ENCODE measurements at regions not wholly inside any gene's neighbourhood (a gene's known extent, or its start where the extent isn't known, plus 50 kb on each side); places are given as distances from the start of the nearest gene placed in this dataset.

DNA sequence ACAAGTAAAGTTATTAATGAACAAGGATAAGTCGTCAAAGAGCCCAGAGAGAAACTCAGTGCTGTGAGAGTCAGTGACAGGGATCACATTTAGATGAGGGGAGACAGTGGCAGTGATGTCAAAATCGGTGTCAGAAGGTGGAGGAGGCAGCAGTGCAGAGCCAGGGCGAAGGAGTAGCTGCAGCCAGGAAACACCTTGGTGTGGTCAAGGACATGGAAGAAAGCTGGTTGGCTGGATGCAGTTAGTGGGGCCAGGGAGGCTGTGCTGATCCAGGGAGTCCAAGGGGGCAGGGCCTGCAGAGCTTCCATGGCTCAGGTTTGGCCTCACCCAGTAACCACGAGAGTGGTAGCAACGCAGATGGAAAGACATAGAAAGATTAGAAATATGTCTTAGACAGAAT lies 50.7 kb upstream of the ADORA2B start:
- Histone ChIP-seq H3K9ac (ENCODE audit: low read depth in 2 of 2, low read length in 2 of 2) (no peak overlapping the region), H3K4me3 (no peak overlapping the region), H3K27ac (no peak overlapping the region), H3K4me1 (peaks cover 5% of the 10 kb centered on the region), H3K36me3 (no peaks in the 10 kb centered on the region), H3K27me3 (no peaks in the 10 kb centered on the region), H3K9me3 (no peaks in the 10 kb centered on the region)
- intact Hi-C loops (cut with DNase I), result no loop called here
- TF ChIP-seq, protein P1, sequence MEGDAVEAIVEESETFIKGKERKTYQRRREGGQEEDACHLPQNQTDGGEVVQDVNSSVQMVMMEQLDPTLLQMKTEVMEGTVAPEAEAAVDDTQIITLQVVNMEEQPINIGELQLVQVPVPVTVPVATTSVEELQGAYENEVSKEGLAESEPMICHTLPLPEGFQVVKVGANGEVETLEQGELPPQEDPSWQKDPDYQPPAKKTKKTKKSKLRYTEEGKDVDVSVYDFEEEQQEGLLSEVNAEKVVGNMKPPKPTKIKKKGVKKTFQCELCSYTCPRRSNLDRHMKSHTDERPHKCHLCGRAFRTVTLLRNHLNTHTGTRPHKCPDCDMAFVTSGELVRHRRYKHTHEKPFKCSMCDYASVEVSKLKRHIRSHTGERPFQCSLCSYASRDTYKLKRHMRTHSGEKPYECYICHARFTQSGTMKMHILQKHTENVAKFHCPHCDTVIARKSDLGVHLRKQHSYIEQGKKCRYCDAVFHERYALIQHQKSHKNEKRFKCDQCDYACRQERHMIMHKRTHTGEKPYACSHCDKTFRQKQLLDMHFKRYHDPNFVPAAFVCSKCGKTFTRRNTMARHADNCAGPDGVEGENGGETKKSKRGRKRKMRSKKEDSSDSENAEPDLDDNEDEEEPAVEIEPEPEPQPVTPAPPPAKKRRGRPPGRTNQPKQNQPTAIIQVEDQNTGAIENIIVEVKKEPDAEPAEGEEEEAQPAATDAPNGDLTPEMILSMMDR (IDR thresholded peaks at IDR 0.05), result no peak
- no peak for DNase-seq

DNA sequence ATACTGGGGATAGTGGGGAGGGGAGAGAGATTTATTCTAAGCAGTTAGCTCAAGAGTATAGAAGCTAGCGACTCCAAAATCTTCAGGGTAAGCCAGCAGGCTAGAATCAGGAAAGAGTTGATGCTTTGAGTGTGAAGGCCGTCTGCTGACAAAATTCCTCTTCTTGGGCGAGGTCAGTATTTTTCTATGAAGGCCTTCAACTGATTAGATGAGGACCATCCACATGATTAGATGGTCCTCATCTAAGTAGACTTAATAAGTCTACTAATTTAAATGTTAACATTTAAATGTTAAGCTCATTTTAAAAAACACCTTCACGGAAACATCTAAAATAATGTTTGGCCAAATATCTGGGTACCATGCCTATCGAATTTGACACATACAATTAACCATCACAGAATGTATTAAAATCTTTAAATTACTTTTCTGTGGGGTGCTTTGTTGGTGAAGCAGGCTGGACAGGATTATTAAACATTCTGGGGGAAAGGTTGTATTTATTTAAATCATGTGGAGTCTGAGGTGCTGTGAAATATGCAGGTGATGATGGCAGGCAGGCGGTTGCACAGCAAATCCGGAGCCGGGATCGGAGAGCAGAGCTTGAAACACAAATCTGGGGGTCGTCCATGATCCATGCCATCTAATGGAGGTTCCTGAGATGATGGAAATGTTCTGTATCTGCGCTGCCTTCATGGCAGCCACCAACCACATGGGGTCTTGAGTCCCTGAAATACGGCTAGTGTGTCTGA lies 49.8 kb upstream of the ADORA2B start:
- DNase-seq, result no peak
- H3K36me3 ChIP-seq, result no peaks in the 10 kb centered on the region
- intact Hi-C loops (cut with DNase I), result no loop called here
- H3K27me3 ChIP-seq, result no peaks in the 10 kb centered on the region
- H3K4me3 ChIP-seq, result no peak overlapping the region
- no peak overlapping the region for H3K27ac ChIP-seq
- no peaks in the 10 kb centered on the region for H3K9me3 ChIP-seq
- TF ChIP-seq, protein P1 (IDR thresholded peaks at IDR 0.05), result no peak
- H3K9ac ChIP-seq (ENCODE audit: low read depth in 2 of 2, low read length in 2 of 2), result no peak overlapping the region
- peaks cover 5% of the 10 kb centered on the region for H3K4me1 ChIP-seq

Data from colonic mucosa (tissue), 4 donors.